ENCODE measurements at regions not wholly inside any gene's neighbourhood (a gene's known extent, or its start where the extent isn't known, plus 50 kb on each side); places are given as distances from the start of the nearest gene placed in this dataset.

DNA sequence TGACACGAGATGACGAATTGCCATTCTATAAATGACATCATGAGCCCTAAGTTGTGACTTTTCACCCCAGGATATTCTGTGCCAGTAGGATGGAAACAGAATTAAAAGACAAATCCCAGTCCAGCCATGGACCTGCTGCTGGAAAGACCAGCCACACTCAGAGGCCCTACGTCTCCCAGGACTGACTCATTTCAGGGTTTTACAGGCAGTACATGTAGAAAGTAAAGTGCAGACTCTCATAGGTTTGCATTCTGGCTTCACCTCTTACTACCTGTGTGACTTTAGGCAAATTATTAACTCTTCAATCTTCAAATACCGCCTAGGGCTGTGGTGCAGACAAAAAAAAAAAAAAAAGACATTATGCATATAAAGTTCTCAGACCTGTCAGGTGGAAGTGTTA lies 188.8 kb downstream of the NEBL start:
- no peak for TF ChIP-seq GATA2 (IDR thresholded peaks at IDR 0.05; ENCODE audit: low read depth, low read length)
- TF ChIP-seq GATA3 (IDR thresholded peaks at IDR 0.05; ENCODE audit: low read depth, low read length), result no peak

Data from SH-SY5Y (cell line).